WERI-Rb-1 (cell line): ENCODE measurements at regions not wholly inside any gene's neighbourhood (a gene's known extent, or its start where the extent isn't known, plus 50 kb on each side); places are given as distances from the start of the nearest gene placed in this dataset.

Source experiments
- DNase-seq: peaks from one replicate; pipeline ENCODE4 v3.0.0-alpha.2; 2020
- H3K27ac ChIP-seq: fragments of 250-450 bp; sonication (Bioruptor Pico); 2 replicates; pipeline ENCODE4 v1.5.1; 2020; ENCODE audit warnings: mild to moderate bottlenecking, moderate library complexity
- H3K27me3 ChIP-seq: fragments of 250-450 bp; sonication (Bioruptor Pico); 2 replicates; pipeline ENCODE4 v1.5.1; 2021; ENCODE audit warnings: mild to moderate bottlenecking, low read depth, moderate library complexity; ENCODE audit not compliant: insufficient read depth, severe bottlenecking
- H3K36me3 ChIP-seq: fragments of 250-450 bp; sonication (Bioruptor Pico); 2 replicates; pipeline ENCODE4 v1.5.1; 2020; ENCODE audit warnings: mild to moderate bottlenecking, moderate library complexity
- H3K4me3 ChIP-seq: 2 replicates; pipeline ENCODE4 v1.5.1; 2011; ENCODE audit warnings: low read depth, mild to moderate bottlenecking, control low read depth, low read length
- H3K9me3 ChIP-seq: fragments of 250-450 bp; sonication (Bioruptor Pico); 2 replicates; pipeline ENCODE4 v1.5.1; 2021; ENCODE audit warnings: mild to moderate bottlenecking, moderate library complexity; ENCODE audit not compliant: severe bottlenecking
- TF ChIP-seq, protein P1 (sequence below): IDR thresholded peaks from 2 replicates; pipeline ENCODE4 v1.5.1; 2011; ENCODE audit warnings: low read depth, mild to moderate bottlenecking, control low read depth, inconsistent platforms, low read length

DNA sequence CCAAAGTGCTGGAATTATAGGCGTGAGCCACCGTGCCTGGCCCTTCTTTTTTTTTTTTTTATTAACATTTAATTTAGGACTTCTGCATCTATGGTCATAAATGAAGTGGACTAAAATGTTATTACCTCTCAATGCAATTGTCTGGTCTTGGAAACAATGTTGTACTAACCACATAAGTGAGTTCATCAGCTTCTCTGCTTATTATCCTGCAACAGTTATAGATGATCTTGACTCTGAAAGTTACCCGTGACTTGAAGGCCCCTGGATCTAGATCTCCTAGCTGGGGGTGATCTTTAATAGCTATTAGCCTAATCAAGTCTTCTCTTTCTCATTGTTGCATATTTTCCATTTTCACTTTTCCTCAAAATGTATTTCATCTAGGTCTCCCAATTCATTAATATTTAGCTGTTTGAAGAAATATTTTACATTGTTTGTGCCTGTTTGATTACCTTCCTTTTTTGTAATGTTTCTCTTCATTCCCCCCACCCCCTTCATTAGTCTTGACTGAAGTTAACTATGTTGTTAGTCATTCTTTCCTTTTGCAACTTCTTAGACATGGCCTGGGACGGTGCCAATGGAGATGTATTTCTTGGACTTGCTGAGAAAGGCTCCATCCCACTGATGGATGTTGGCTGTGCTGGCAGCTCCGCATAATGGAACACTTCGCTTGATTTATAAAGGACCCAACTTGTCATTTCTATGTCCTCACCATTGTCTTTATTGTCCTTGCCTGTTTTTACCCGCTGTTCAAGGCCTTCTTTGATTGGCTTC is 141.6 kb upstream of the RIOK3 start:
- TF ChIP-seq, protein P1, sequence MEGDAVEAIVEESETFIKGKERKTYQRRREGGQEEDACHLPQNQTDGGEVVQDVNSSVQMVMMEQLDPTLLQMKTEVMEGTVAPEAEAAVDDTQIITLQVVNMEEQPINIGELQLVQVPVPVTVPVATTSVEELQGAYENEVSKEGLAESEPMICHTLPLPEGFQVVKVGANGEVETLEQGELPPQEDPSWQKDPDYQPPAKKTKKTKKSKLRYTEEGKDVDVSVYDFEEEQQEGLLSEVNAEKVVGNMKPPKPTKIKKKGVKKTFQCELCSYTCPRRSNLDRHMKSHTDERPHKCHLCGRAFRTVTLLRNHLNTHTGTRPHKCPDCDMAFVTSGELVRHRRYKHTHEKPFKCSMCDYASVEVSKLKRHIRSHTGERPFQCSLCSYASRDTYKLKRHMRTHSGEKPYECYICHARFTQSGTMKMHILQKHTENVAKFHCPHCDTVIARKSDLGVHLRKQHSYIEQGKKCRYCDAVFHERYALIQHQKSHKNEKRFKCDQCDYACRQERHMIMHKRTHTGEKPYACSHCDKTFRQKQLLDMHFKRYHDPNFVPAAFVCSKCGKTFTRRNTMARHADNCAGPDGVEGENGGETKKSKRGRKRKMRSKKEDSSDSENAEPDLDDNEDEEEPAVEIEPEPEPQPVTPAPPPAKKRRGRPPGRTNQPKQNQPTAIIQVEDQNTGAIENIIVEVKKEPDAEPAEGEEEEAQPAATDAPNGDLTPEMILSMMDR, result no peak
- Histone ChIP-seq H3K27me3 (no peaks in the 10 kb centered on the region), H3K4me3 (no peak overlapping the region), H3K27ac (no peak overlapping the region), H3K9me3 (no peaks in the 10 kb centered on the region), H3K36me3 (no peaks in the 10 kb centered on the region)
- no peak for DNase-seq

DNA sequence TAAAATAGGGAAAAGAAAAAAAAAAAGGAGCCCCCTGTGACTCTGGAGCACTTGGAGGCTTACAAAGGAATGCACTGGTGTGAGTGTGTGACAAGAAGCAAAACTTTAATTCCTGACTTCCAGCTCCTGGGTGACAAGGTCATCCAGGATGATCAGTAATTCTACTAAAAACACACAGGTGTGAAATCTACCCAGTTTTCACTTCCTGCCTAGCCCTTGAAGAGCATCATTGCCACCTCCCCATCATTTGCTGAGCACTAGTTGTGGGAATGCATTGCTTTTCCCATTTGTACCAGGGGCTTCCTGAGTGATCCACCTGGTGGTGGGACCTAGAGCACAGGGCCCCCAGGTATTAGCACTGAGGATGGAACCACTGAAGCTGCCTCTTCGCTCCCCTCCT is 139.7 kb upstream of the RIOK3 start:
- H3K4me3 ChIP-seq, result no peak overlapping the region
- H3K27me3 ChIP-seq, result no peaks in the 10 kb centered on the region
- H3K9me3 ChIP-seq, result no peaks in the 10 kb centered on the region
- TF ChIP-seq, protein P1, result no peak
- no peaks in the 10 kb centered on the region for H3K36me3 ChIP-seq
- DNase-seq, result no peak
- H3K27ac ChIP-seq, result no peak overlapping the region

DNA sequence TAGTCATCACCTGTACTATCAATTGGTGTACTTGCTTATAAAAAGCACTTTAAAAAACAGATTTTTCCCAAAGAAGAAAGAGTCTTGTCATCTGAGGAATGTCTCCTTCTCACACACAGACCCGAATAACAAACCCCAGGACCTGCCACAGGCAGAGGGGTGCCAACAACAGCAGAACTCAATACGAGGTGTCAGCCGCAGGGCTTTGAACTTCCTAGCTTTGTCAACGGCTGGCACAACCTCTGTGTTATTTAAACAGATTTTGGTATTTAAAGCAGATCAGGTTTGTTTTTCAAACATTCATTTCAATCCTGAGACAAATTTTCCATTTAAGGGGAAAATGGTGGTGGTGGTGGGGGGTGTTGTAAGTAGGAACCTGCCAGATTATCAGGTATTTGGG is 138.4 kb upstream of the RIOK3 start:
- Histone ChIP-seq H3K36me3 (no peaks in the 10 kb centered on the region), H3K27me3 (no peaks in the 10 kb centered on the region), H3K9me3 (no peaks in the 10 kb centered on the region), H3K27ac (no peak overlapping the region), H3K4me3 (no peak overlapping the region)
- TF ChIP-seq, protein P1, result no peak
- DNase-seq, result no peak

DNA sequence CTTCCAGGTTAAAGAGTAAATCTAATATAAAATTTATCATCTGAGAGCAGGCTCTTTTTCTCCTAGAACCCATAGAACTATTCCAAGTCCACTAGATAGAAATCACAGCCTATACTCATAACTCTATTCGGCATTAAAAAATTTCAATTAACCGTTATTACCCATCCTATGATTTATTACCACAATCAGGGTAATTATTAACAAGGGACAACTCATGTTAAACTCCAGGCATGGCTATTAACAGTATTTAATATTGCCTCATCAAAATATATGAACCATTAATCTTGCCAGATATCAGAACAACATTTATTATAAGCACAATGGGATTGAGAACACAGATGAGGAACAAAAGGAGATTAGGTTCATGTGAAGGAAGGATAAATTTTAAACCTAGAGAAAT is 136.8 kb upstream of the RIOK3 start:
- no peaks in the 10 kb centered on the region for H3K27me3 ChIP-seq
- no peak for DNase-seq

DNA sequence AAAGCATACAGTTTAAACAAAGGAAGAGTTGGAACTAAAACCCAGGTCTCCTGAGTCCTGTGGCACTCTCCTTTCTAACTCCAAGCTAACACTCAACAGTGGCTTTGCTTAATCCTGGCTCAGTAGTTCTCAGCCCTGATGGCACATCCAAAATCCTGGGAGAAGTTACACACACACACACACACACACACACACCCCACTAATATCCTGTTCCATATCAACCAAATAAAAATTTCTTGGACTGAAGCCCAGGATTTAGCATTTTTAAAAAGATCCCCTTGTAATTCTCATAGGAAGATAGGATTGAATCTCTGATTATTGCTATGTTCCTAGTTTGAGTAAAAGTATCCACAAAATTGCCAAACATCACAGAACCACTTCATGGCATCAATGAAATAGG is 136.1 kb upstream of the RIOK3 start:
- TF ChIP-seq, protein P1, result no peak
- Histone ChIP-seq H3K4me3 (no peak overlapping the region), H3K36me3 (no peaks in the 10 kb centered on the region), H3K27me3 (no peaks in the 10 kb centered on the region), H3K9me3 (no peaks in the 10 kb centered on the region), H3K27ac (no peak overlapping the region)
- DNase-seq, result no peak

More for the DNA sequence above, 136.8 kb upstream of the RIOK3 start:
- Histone ChIP-seq H3K36me3 (no peaks in the 10 kb centered on the region), H3K9me3 (no peaks in the 10 kb centered on the region), H3K4me3 (no peak overlapping the region), H3K27ac (no peak overlapping the region)
- TF ChIP-seq, protein P1, result no peak
